MM.1S (cell line): ENCODE measurements at regions not wholly inside any gene's neighbourhood (a gene's known extent, or its start where the extent isn't known, plus 50 kb on each side); places are given as distances from the start of the nearest gene placed in this dataset.

Experiments
- CTCF ChIP-seq: fragments of 300-600 bp; sonication (generic); IDR thresholded peaks from 2 replicates; pipeline ENCODE4 v1.5.1; 2016; ENCODE audit warnings: antibody characterized with exemption, low read length, mixed read lengths
- EZH2 ChIP-seq: fragments of 300-600 bp; sonication (generic); optimal IDR thresholded peaks from 2 replicates; pipeline ENCODE3; 2017; ENCODE audit warnings: low read depth, mild to moderate bottlenecking, antibody characterized with exemption, low read length, mixed read lengths

DNA sequence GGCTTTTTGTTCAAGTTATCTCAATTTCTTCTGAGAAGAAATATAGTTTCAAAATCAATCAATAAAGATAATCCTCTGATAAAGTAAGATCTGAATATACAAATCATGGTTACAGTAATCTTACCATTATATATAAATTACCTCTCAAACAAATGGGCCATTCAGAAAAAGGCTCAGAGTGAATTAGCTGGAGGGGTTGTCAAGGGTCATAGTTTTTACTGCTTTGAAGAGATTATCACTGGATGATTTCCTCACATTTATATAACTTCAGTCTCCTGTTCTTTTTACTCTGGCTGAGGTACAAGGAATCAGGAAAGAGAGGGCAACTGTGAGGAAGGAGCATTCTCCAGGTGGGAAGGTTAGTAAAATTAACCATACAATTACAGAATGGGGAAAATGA is 148.6 kb upstream of the ELL2 start:
- no peak for TF ChIP-seq CTCF
- no peak for TF ChIP-seq EZH2
